ENCODE measurements at regions not wholly inside any gene's neighbourhood (a gene's known extent, or its start where the extent isn't known, plus 50 kb on each side); places are given as distances from the start of the nearest gene placed in this dataset.
"Not testable (repeated sequence)": the region's sequence is repeated elsewhere in the genome, so short reads cannot be mapped to it uniquely, and the experiment has no call there.

- DNase-seq, result peak; percentile 49
Measured at GRCh38 chr5:124206540-124206939, 539.9 kb downstream of the ZNF608 start.

- DNase-seq, result no peak
Measured at GRCh38 chr5:124203303-124203702, 543.1 kb downstream of the ZNF608 start.

GRCh38 chr5:124200381-124200780 is 546.1 kb downstream of the ZNF608 start:
- DNase-seq, result no peak

GRCh38 chr5:124199893-124200292 is 546.5 kb downstream of the ZNF608 start:
- DNase-seq, result no peak

- no peak for DNase-seq
Measured at GRCh38 chr5:124195411-124195810, 551.0 kb downstream of the ZNF608 start.

- DNase-seq, result no peak
Measured at GRCh38 chr5:124194282-124194681, 552.2 kb downstream of the ZNF608 start.

GRCh38 chr5:124193371-124193789 is 553.1 kb downstream of the ZNF608 start:
- no peak for DNase-seq

GRCh38 chr5:124192716-124193115 is 553.7 kb downstream of the ZNF608 start:
- DNase-seq, result no peak

GRCh38 chr5:124185716-124186115 is 560.7 kb downstream of the ZNF608 start:
- DNase-seq, result no peak

- no peak for DNase-seq
Measured at GRCh38 chr5:124182133-124182532, 564.3 kb downstream of the ZNF608 start.

- DNase-seq, result no peak
Measured at GRCh38 chr5:124180875-124181461, 565.5 kb downstream of the ZNF608 start.

GRCh38 chr5:124180299-124180874 is 566.1 kb downstream of the ZNF608 start:
- no peak for DNase-seq

- DNase-seq, result no peak
Measured at GRCh38 chr5:124179819-124180218, 566.6 kb downstream of the ZNF608 start.

- no peak for DNase-seq
Measured at GRCh38 chr5:124178050-124178449, 568.4 kb downstream of the ZNF608 start.

GRCh38 chr5:124176692-124177091 is 569.7 kb downstream of the ZNF608 start:
- no peak for DNase-seq

GRCh38 chr5:124173386-124173785 is 573.1 kb downstream of the ZNF608 start:
- no peak for DNase-seq

- DNase-seq, result no peak
Measured at GRCh38 chr5:124172389-124173003, 573.9 kb downstream of the ZNF608 start.

- DNase-seq, result not testable (repeated sequence)
Measured at GRCh38 chr5:124168093-124168492, 578.3 kb downstream of the ZNF608 start.

- DNase-seq, result no peak
Measured at GRCh38 chr5:124162767-124163532, 583.5 kb downstream of the ZNF608 start.

GRCh38 chr5:124161266-124161665 is 585.2 kb downstream of the ZNF608 start:
- DNase-seq, result no peak

- no peak for DNase-seq
Measured at GRCh38 chr5:124160265-124160664, 586.2 kb downstream of the ZNF608 start.

- no peak for DNase-seq
Measured at GRCh38 chr5:124157320-124157719, 589.1 kb downstream of the ZNF608 start.

GRCh38 chr5:124156415-124156996 is 589.9 kb downstream of the ZNF608 start:
- DNase-seq, result no peak
